ENCODE measurements at regions not wholly inside any gene's neighbourhood (a gene's known extent, or its start where the extent isn't known, plus 50 kb on each side); places are given as distances from the start of the nearest gene placed in this dataset.

DNA sequence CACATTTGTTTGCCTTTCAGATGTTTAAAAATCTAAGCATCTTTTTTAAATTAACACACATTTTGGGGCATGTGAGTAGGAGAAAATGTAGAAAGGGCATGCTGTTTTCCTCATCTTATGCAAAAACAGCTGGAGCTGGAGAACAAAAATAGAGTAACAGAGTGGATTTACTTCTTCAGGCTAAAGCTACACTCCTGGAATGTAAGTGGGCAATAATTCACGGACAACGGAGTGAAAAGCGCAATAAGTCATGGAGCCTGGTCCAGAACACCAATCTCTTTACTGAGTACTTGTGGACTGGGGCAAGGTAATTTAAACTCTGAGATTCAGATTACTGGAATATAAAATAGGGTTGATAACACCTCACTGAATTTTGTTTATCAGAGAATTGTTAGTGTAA, 1018.8 kb upstream of the HS3ST1 start:
- BruUV-seq (replicated peaks), result no TSS peak
- ATAC-seq, result no peak
- no peaks in the 10 kb centered on the region for H3K4me1 ChIP-seq (ENCODE audit: insufficient read depth, low read length)
- POLR2A ChIA-PET (ENCODE audit: unreplicated experiment), result no interaction called here
- H3K27ac ChIP-seq (ENCODE audit: low read length), result no peak overlapping the region
- intact Hi-C loops (cut with micrococcal nuclease), result no loop called here
- no peak for TF ChIP-seq EZH2phosphoT487 (IDR thresholded peaks at IDR 0.05; ENCODE audit: borderline replicate concordance, low read length)
- TF ChIP-seq EZH2 (IDR thresholded peaks at IDR 0.05; ENCODE audit: low read length, unreplicated experiment), result no peak
- no peak for TF ChIP-seq CTCF (conservative IDR thresholded peaks at IDR 0.05; ENCODE audit: low read depth, low read length)
- H3K36me3 ChIP-seq (ENCODE audit: low read depth, low read length), result no peaks in the 10 kb centered on the region
- no peak overlapping the region for H3K4me2 ChIP-seq (ENCODE audit: low read length)
- CTCF ChIA-PET, result no interaction called here
- H2AFZ ChIP-seq (ENCODE audit: low read length), result no peak overlapping the region
- no peak overlapping the region for H3K4me3 ChIP-seq (ENCODE audit: low read length)
- no peaks in the 10 kb centered on the region for H3K79me2 ChIP-seq (ENCODE audit: low read length)
- no peaks in the 10 kb centered on the region for H3K27me3 ChIP-seq (ENCODE audit: low read length)
- no peak for DNase-seq
- H3K9me3 ChIP-seq (ENCODE audit: low read length), result no peaks in the 10 kb centered on the region
- H4K20me1 ChIP-seq (ENCODE audit: low read length), result no peaks in the 10 kb centered on the region
- no peaks in the 10 kb centered on the region for H3F3A ChIP-seq (ENCODE audit: low read length, unreplicated experiment)
- no peak overlapping the region for H3K9ac ChIP-seq (ENCODE audit: low read length)
- H3K9me2 ChIP-seq (replicated peaks; ENCODE audit: low read length), result no peaks in the 10 kb centered on the region

DNA sequence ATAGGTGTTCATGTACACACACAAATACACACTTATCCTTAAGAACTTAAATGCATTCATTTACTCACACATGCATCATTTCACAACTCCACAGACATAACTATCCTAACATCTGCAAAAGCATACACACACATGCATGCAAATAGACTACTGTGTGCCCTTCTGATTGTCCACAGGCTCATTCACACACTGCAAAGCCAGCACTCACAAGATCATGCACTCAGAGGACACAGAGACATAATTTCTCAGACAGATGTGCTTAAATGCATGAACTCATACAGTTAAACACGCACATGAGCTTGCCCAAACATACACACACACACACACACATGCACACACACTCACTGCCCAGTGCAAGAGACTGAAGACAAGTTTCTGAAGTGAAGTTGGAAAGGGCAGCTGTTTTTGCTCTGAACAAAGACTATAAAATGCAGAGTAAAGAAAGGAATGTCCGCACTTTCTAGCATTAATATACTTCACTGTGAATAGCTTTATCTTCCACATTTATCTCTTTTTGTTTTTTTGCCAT, 1018.0 kb upstream of the HS3ST1 start:
- no peak for DNase-seq
- H3K4me1 ChIP-seq (ENCODE audit: insufficient read depth, low read length), result no peaks in the 10 kb centered on the region
- no peak for ATAC-seq
- no peaks in the 10 kb centered on the region for H3K36me3 ChIP-seq (ENCODE audit: low read depth, low read length)
- BruUV-seq (replicated peaks), result no TSS peak
- no peaks in the 10 kb centered on the region for H3F3A ChIP-seq (ENCODE audit: low read length, unreplicated experiment)
- no peaks in the 10 kb centered on the region for H3K9me2 ChIP-seq (replicated peaks; ENCODE audit: low read length)
- no peaks in the 10 kb centered on the region for H3K79me2 ChIP-seq (ENCODE audit: low read length)
- no peak overlapping the region for H2AFZ ChIP-seq (ENCODE audit: low read length)
- no peak overlapping the region for H3K27ac ChIP-seq (ENCODE audit: low read length)
- H3K9ac ChIP-seq (ENCODE audit: low read length), result no peak overlapping the region
- TF ChIP-seq EZH2phosphoT487 (IDR thresholded peaks at IDR 0.05; ENCODE audit: borderline replicate concordance, low read length) (no peak), CTCF (conservative IDR thresholded peaks at IDR 0.05; ENCODE audit: low read depth, low read length) (no peak), EZH2 (IDR thresholded peaks at IDR 0.05; ENCODE audit: low read length, unreplicated experiment) (no peak)
- H3K9me3 ChIP-seq (ENCODE audit: low read length), result no peaks in the 10 kb centered on the region
- POLR2A ChIA-PET (ENCODE audit: unreplicated experiment), result no interaction called here
- intact Hi-C loops (cut with micrococcal nuclease), result no loop called here
- H3K4me2 ChIP-seq (ENCODE audit: low read length), result no peak overlapping the region
- H4K20me1 ChIP-seq (ENCODE audit: low read length), result no peaks in the 10 kb centered on the region
- CTCF ChIA-PET, result no interaction called here
- no peak overlapping the region for H3K4me3 ChIP-seq (ENCODE audit: low read length)
- H3K27me3 ChIP-seq (ENCODE audit: low read length), result no peaks in the 10 kb centered on the region

DNA sequence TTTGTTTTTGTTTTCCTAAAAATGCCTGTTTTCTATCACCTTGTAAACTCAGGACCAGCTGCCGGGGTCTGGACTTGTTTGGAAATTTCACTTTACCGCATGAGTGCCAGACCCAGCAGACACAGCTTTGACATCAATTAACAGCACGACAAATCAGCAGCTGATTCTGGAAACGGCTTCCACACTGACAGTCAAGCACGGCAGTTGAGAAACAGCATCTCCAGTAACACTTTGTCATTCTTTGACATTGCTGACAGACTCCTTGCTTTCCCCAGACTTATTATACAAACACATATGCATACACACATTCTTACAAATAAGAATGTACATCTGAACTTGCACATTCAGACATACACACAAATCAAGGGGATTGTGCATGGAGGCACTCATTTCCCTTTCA, 1017.6 kb upstream of the HS3ST1 start:
- Histone ChIP-seq H3K9ac (ENCODE audit: low read length) (no peak overlapping the region), H3K4me3 (ENCODE audit: low read length) (no peak overlapping the region), H3K4me2 (ENCODE audit: low read length) (no peak overlapping the region), H3F3A (ENCODE audit: low read length, unreplicated experiment) (no peaks in the 10 kb centered on the region), H3K27ac (ENCODE audit: low read length) (no peak overlapping the region), H3K36me3 (ENCODE audit: low read depth, low read length) (no peaks in the 10 kb centered on the region), H4K20me1 (ENCODE audit: low read length) (no peaks in the 10 kb centered on the region), H3K4me1 (ENCODE audit: insufficient read depth, low read length) (no peaks in the 10 kb centered on the region), H3K79me2 (ENCODE audit: low read length) (no peaks in the 10 kb centered on the region), H3K9me3 (ENCODE audit: low read length) (no peaks in the 10 kb centered on the region), H2AFZ (ENCODE audit: low read length) (no peak overlapping the region), H3K27me3 (ENCODE audit: low read length) (no peaks in the 10 kb centered on the region), H3K9me2 (replicated peaks; ENCODE audit: low read length) (no peaks in the 10 kb centered on the region)
- intact Hi-C loops (cut with micrococcal nuclease), result no loop called here
- ATAC-seq (no peak), DNase-seq (no peak)
- ChIA-PET CTCF (no interaction called here), POLR2A (ENCODE audit: unreplicated experiment) (no interaction called here)
- no TSS peak for BruUV-seq (replicated peaks)
- TF ChIP-seq CTCF (conservative IDR thresholded peaks at IDR 0.05; ENCODE audit: low read depth, low read length) (no peak), EZH2 (IDR thresholded peaks at IDR 0.05; ENCODE audit: low read length, unreplicated experiment) (no peak), EZH2phosphoT487 (IDR thresholded peaks at IDR 0.05; ENCODE audit: borderline replicate concordance, low read length) (no peak)

Measured in PC-3 (cell line).